ENCODE measurements at regions not wholly inside any gene's neighbourhood (a gene's known extent, or its start where the extent isn't known, plus 50 kb on each side); places are given as distances from the start of the nearest gene placed in this dataset.

DNA sequence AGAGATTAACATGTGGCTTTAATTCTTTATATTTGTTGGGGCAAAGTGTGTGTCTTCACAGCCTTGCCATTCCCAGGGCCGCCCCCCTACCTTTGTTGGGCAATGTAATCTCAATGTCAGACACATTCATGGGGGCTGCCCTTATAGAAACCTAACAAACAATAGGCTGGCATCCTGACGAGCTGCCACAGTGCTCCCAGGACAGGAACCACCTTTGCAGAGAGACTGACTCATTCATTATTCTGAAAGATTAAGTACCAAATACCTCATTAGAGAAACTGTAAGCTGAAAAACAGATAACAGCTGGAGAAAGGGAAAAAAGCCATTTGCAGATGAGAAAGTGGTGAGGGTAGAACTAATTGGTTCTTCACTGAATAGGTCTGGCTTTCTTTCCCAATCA lies 1587.5 kb upstream of the PIK3C3 start:
- TF ChIP-seq EP300 (IDR thresholded peaks at IDR 0.05) (no peak), CTCF (IDR thresholded peaks at IDR 0.05) (no peak), POLR2A (IDR thresholded peaks at IDR 0.05) (no peak), POLR2AphosphoS5 (IDR thresholded peaks at IDR 0.05) (no peak)
